HEK293 (cell line): ENCODE measurements at regions not wholly inside any gene's neighbourhood (a gene's known extent, or its start where the extent isn't known, plus 50 kb on each side); places are given as distances from the start of the nearest gene placed in this dataset.
"Not testable (repeated sequence)": the region's sequence is repeated elsewhere in the genome, so short reads cannot be mapped to it uniquely, and the experiment has no call there.

Experiments
- CTCF ChIA-PET: fragments of 350-600 bp; formaldehyde crosslinking; extraction: SDS; loops from one replicate; lab custom pipeline; 2021; ENCODE audit warnings: antibody characterized with exemption; lab: Yijun Ruan, JAX
- POLR2A ChIA-PET: fragments of 300-600 bp; formaldehyde crosslinking; extraction: SDS; loops from one replicate; lab custom pipeline; 2020; ENCODE audit warnings: antibody characterized with exemption, inconsistent platforms; lab: Yijun Ruan, JAX
- H3K27ac ChIP-seq: fragments of 200-500 bp; sonication (Bioruptor generic); 2 replicates; pipeline ENCODE4 v1.5.1; 2014; ENCODE audit warnings: low read depth, low read length, control low read depth, inconsistent platforms; ENCODE audit errors: extremely low read depth
- H3K36me3 ChIP-seq, 2 experiments: fragments of 200-500 bp in 1 of 2; sonication (Bioruptor generic) in 1 of 2; 1 replicate in 1 of 2; 2 replicates in 1 of 2; pipeline ENCODE4 v1.5.1; 2014 to 2017; ENCODE audit warnings: inconsistent platforms in 2 of 2, low read length in 2 of 2; ENCODE audit not compliant: control insufficient read depth in 2 of 2, insufficient read depth in 1 of 2
- H3K4me1 ChIP-seq: fragments of 200-500 bp; sonication (Bioruptor generic); 2 replicates; pipeline ENCODE4 v1.5.1; 2014; ENCODE audit warnings: mild to moderate bottlenecking, low read length, inconsistent platforms; ENCODE audit not compliant: control insufficient read depth, insufficient read depth
- H3K4me3 ChIP-seq: 2 replicates; pipeline ENCODE4 v1.5.1; 2011; ENCODE audit warnings: low read depth, mild to moderate bottlenecking, control low read depth, low read length, moderate library complexity
- H3K9me3 ChIP-seq: fragments of 200-500 bp; sonication (Bioruptor generic); 2 replicates; pipeline ENCODE4 v1.5.1; 2014; ENCODE audit warnings: low read depth, low read length, inconsistent platforms; ENCODE audit not compliant: control insufficient read depth, insufficient read depth
- GLIS2 ChIP-seq: fragments of 450-650 bp; formaldehyde crosslinking; IDR thresholded peaks from 2 replicates; pipeline ENCODE4 v1.5.1; 2016; ENCODE audit warnings: missing biosample characterization, missing genetic modification characterization
- SALL2 ChIP-seq: fragments of 450-650 bp; formaldehyde crosslinking; IDR thresholded peaks from 2 replicates; pipeline ENCODE4 v1.5.0; 2017; ENCODE audit warnings: missing biosample characterization, mild to moderate bottlenecking, missing genetic modification characterization, borderline replicate concordance
- TCF7L2 ChIP-seq: IDR thresholded peaks from 2 replicates; pipeline ENCODE4 v1.6.1; 2011; ENCODE audit warnings: low read depth, mild to moderate bottlenecking, inconsistent platforms, low read length, moderate library complexity, borderline replicate concordance
- ZBTB20 ChIP-seq: fragments of 450-650 bp; formaldehyde crosslinking; IDR thresholded peaks from 2 replicates; pipeline ENCODE4 v1.5.1; 2016; ENCODE audit warnings: missing biosample characterization, missing genetic modification characterization
- ZFP41 ChIP-seq: fragments of 450-650 bp; formaldehyde crosslinking; IDR thresholded peaks from 2 replicates; pipeline ENCODE4 v1.5.1; 2016; ENCODE audit warnings: missing biosample characterization, missing genetic modification characterization, borderline replicate concordance
- ZNF146 ChIP-seq: fragments of 450-650 bp; formaldehyde crosslinking; IDR thresholded peaks from 2 replicates; pipeline ENCODE4 v1.5.1; 2016; ENCODE audit warnings: missing biosample characterization, missing genetic modification characterization
- ZNF221 ChIP-seq: fragments of 450-650 bp; formaldehyde crosslinking; IDR thresholded peaks from 2 replicates; pipeline ENCODE4 v1.5.1; 2017; ENCODE audit warnings: missing biosample characterization, missing genetic modification characterization, borderline replicate concordance
- ZNF223 ChIP-seq: fragments of 450-650 bp; formaldehyde crosslinking; IDR thresholded peaks from 2 replicates; pipeline ENCODE4 v1.5.1; 2016; ENCODE audit warnings: missing biosample characterization, missing genetic modification characterization
- ZNF239 ChIP-seq: fragments of 450-650 bp; formaldehyde crosslinking; IDR thresholded peaks from 2 replicates; pipeline ENCODE4 v1.5.1; 2016; ENCODE audit warnings: missing biosample characterization, missing genetic modification characterization
- ZNF558 ChIP-seq: fragments of 450-650 bp; formaldehyde crosslinking; IDR thresholded peaks from 2 replicates; pipeline ENCODE4 v1.5.1; 2016; ENCODE audit warnings: missing biosample characterization, missing genetic modification characterization
- ZNF560 ChIP-seq: fragments of 450-650 bp; formaldehyde crosslinking; IDR thresholded peaks from 2 replicates; pipeline ENCODE4 v1.5.1; 2017; ENCODE audit warnings: missing biosample characterization, missing genetic modification characterization, borderline replicate concordance
- ZNF596 ChIP-seq: fragments of 450-650 bp; IDR thresholded peaks from 2 replicates; pipeline ENCODE4 v1.5.0; 2018; ENCODE audit warnings: missing biosample characterization, mild to moderate bottlenecking, missing genetic modification characterization, moderate library complexity
- ZNF701 ChIP-seq: fragments of 450-650 bp; formaldehyde crosslinking; IDR thresholded peaks from 2 replicates; pipeline ENCODE4 v1.5.1; 2016; ENCODE audit warnings: missing biosample characterization, missing genetic modification characterization
- TF ChIP-seq, protein P1 (sequence below): fragments of 450-650 bp; formaldehyde crosslinking; IDR thresholded peaks from 2 replicates; pipeline ENCODE4 v1.5.1; 2017; ENCODE audit warnings: missing biosample characterization, missing genetic modification characterization
- TF ChIP-seq, protein P2 (sequence below): fragments of 450-650 bp; formaldehyde crosslinking; IDR thresholded peaks from 2 replicates; pipeline ENCODE4 v1.5.1; 2016; ENCODE audit warnings: missing biosample characterization, missing genetic modification characterization, low read depth

DNA sequence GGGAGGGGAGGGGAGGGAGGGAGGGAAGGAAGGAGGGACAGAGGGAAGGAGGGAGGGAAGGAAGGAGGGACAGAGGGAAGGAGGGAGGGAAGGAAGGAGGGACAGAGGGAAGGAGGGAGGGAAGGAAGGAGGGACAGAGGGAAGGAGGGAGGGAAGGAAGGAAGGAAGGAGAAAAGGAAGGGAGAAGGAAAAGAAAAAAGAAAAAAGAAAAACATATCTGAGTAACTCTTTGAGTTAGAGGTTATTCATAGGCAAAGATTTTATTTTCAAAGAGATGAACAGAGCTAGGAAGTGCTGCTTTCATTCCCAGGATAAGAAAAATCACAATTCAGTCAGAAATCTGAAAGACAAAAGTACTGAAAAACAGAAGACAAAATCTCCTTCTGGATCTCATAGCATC is 379.7 kb upstream of the GYPC start:
- H3K27ac ChIP-seq, POLR2A ChIA-PET, CTCF ChIA-PET, H3K9me3 ChIP-seq, H3K4me3 ChIP-seq, H3K4me1 ChIP-seq, H3K36me3 ChIP-seq: not testable (repeated sequence)

DNA sequence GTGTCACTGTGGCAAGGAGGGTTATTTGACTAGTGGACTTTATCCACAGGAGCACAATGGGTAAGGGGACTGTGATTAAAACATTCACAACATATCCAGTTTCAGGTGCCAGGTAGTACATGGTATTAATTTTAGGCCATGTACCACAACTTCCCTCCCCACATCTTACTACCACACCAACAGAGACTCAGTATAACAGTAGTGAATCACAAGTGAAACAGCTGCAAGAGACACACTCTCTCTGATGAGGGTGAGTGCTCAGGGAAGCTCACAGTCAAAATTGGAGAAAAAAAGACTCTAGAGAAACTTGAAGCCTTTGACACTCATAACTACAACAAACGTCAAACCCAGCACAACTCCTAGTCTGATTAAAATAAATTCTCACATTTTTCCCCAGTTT is 367.6 kb upstream of the GYPC start:
- POLR2A ChIA-PET: no interaction called here
- Histone ChIP-seq H3K4me1 (no peaks in the 10 kb centered on the region), H3K4me3 (no peak overlapping the region), H3K27ac (no peak overlapping the region), H3K9me3 (no peaks in the 10 kb centered on the region), H3K36me3 (no peaks in the 10 kb centered on the region)
- TF ChIP-seq ZNF221 (tag by site-specific recombination) (no peak), ZNF223 (no peak), GLIS2 (tag by site-specific recombination) (no peak), ZBTB20 (tag by site-specific recombination) (no peak), ZNF560 (tag by site-specific recombination) (no peak), ZNF701 (no peak), TCF7L2 (no peak), ZNF558 (tag by site-specific recombination) (no peak), ZNF239 (no peak)
- TF ChIP-seq, protein P1, sequence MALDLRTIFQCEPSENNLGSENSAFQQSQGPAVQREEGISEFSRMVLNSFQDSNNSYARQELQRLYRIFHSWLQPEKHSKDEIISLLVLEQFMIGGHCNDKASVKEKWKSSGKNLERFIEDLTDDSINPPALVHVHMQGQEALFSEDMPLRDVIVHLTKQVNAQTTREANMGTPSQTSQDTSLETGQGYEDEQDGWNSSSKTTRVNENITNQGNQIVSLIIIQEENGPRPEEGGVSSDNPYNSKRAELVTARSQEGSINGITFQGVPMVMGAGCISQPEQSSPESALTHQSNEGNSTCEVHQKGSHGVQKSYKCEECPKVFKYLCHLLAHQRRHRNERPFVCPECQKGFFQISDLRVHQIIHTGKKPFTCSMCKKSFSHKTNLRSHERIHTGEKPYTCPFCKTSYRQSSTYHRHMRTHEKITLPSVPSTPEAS (tag by site-specific recombination): no peak
- TF ChIP-seq, protein P2, sequence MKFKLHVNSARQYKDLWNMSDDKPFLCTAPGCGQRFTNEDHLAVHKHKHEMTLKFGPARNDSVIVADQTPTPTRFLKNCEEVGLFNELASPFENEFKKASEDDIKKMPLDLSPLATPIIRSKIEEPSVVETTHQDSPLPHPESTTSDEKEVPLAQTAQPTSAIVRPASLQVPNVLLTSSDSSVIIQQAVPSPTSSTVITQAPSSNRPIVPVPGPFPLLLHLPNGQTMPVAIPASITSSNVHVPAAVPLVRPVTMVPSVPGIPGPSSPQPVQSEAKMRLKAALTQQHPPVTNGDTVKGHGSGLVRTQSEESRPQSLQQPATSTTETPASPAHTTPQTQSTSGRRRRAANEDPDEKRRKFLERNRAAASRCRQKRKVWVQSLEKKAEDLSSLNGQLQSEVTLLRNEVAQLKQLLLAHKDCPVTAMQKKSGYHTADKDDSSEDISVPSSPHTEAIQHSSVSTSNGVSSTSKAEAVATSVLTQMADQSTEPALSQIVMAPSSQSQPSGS (tag by site-specific recombination): no peak
- CTCF ChIA-PET: no interaction called here

DNA sequence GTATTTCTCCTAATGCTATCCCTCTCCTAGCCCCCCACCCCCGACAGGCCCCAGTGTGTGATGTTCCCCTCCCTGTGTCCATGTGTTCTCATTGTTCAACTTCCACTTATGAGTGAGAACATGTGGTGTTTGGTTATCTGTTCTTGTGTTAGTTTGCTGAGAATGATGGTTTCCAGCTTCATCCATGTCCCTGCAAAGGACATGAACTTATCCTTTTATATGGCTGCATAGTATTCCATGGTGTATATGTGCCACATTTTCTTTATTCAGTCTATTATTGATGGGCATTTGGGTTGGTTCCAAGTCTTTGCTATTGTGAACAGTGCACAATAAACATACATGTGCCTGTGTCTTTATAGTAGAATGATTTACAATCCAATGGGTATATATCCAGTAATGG is 362.0 kb upstream of the GYPC start:
- H3K9me3 ChIP-seq, H3K27ac ChIP-seq, H3K4me1 ChIP-seq, CTCF ChIA-PET, POLR2A ChIA-PET, H3K36me3 ChIP-seq, H3K4me3 ChIP-seq: not testable (repeated sequence)
- TF ChIP-seq ZNF146 (tag by site-specific recombination): peak; percentile 57

DNA sequence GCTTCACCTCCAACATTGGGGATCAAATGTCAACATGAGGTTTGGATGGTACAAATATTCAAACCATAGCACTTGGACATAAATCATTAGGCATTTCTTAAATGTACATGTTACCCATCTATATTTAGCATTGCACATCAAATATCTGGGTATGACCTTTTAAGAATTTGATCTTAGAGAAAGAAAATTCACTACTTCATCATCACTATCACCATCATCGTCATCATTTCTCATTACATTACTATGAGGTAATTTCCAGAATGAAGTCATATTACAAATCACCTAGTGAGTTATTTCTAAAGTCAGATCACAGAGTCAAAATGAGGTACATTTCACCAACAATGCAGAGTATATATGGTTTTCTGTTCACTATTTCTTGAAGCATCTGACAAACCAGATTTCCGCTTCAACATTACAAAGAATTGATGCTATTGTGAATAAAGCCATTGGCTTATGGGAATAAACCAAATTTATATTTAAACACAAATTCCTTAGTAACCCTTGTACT is 356.4 kb upstream of the GYPC start:
- Histone ChIP-seq H3K9me3 (no peaks in the 10 kb centered on the region), H3K4me3 (no peak overlapping the region), H3K27ac (no peak overlapping the region), H3K36me3 (no peaks in the 10 kb centered on the region)
- CTCF ChIA-PET: no interaction called here
- no peak for TF ChIP-seq SALL2 (tag by site-specific recombination)
- TF ChIP-seq ZNF596: no peak
- no peak for TF ChIP-seq ZFP41 (tag by site-specific recombination)
- TF ChIP-seq, all 188 proteins: peak for 0
- H3K4me1 ChIP-seq: no peaks in the 10 kb centered on the region
- POLR2A ChIA-PET: no interaction called here
